ENCODE measurements at regions not wholly inside any gene's neighbourhood (a gene's known extent, or its start where the extent isn't known, plus 50 kb on each side); places are given as distances from the start of the nearest gene placed in this dataset.
"Not testable (repeated sequence)": the region's sequence is repeated elsewhere in the genome, so short reads cannot be mapped to it uniquely, and the experiment has no call there.

GRCh38 chr1:177424744-177425143 is 254.0 kb downstream of the BRINP2 start:
- DNase-seq (ENCODE audit: low read depth), result no peak

- no peak for DNase-seq (ENCODE audit: low read depth)
Measured at GRCh38 chr1:177423090-177423489, 252.3 kb downstream of the BRINP2 start.

GRCh38 chr1:177413982-177414596 is 243.3 kb downstream of the BRINP2 start:
- no peak for DNase-seq (ENCODE audit: low read depth)

- no peak for DNase-seq (ENCODE audit: low read depth)
Measured at GRCh38 chr1:177411381-177411780, 240.6 kb downstream of the BRINP2 start.

- no peak for DNase-seq (ENCODE audit: low read depth)
Measured at GRCh38 chr1:177410179-177410766, 239.5 kb downstream of the BRINP2 start.

GRCh38 chr1:177406323-177406722 is 235.6 kb downstream of the BRINP2 start:
- DNase-seq (ENCODE audit: low read depth), result not testable (repeated sequence)

GRCh38 chr1:177392336-177392735 is 221.6 kb downstream of the BRINP2 start:
- no peak for DNase-seq (ENCODE audit: low read depth)

GRCh38 chr1:177385760-177386698 is 215.3 kb downstream of the BRINP2 start:
- peak; percentile 4 for DNase-seq (ENCODE audit: low read depth)

- peak; percentile 5 for DNase-seq (ENCODE audit: low read depth)
Measured at GRCh38 chr1:177384461-177384860, 213.7 kb downstream of the BRINP2 start.

GRCh38 chr1:177383715-177384114 is 213.0 kb downstream of the BRINP2 start:
- DNase-seq (ENCODE audit: low read depth), result no peak

GRCh38 chr1:177377866-177378265 is 207.1 kb downstream of the BRINP2 start:
- no peak for DNase-seq (ENCODE audit: low read depth)

GRCh38 chr1:177368255-177368654 is 197.5 kb downstream of the BRINP2 start:
- peak; percentile 2 for DNase-seq (ENCODE audit: low read depth)

- DNase-seq (ENCODE audit: low read depth), result no peak
Measured at GRCh38 chr1:177366091-177366490, 195.3 kb downstream of the BRINP2 start.

GRCh38 chr1:177360791-177361190 is 190.0 kb downstream of the BRINP2 start:
- DNase-seq (ENCODE audit: low read depth), result no peak

GRCh38 chr1:177356674-177357435 is 186.1 kb downstream of the BRINP2 start:
- no peak for DNase-seq (ENCODE audit: low read depth)

- peak; percentile 34 for DNase-seq (ENCODE audit: low read depth)
Measured at GRCh38 chr1:177355575-177355974, 184.8 kb downstream of the BRINP2 start.

GRCh38 chr1:177354247-177354646 is 183.5 kb downstream of the BRINP2 start:
- no peak for DNase-seq (ENCODE audit: low read depth)

- DNase-seq (ENCODE audit: low read depth), result no peak
Measured at GRCh38 chr1:177351361-177352108, 180.8 kb downstream of the BRINP2 start.

GRCh38 chr1:177346790-177347359 is 176.1 kb downstream of the BRINP2 start:
- DNase-seq (ENCODE audit: low read depth), result no peak

- no peak for DNase-seq (ENCODE audit: low read depth)
Measured at GRCh38 chr1:177343445-177343844, 172.7 kb downstream of the BRINP2 start.

GRCh38 chr1:177341773-177342172 is 171.0 kb downstream of the BRINP2 start:
- no peak for DNase-seq (ENCODE audit: low read depth)

Measured in ELR (cell line).